HEK293T (cell line): ENCODE measurements at regions not wholly inside any gene's neighbourhood (a gene's known extent, or its start where the extent isn't known, plus 50 kb on each side); places are given as distances from the start of the nearest gene placed in this dataset.

Experiments
- CTCF ChIA-PET: fragments of 350-600 bp; formaldehyde crosslinking; extraction: SDS; loops from one replicate; lab custom pipeline; 2021; ENCODE audit warnings: antibody characterized with exemption, inconsistent platforms; lab: Yijun Ruan, JAX
- POLR2A ChIA-PET: fragments of 350-600 bp; formaldehyde crosslinking; extraction: SDS; loops from one replicate; lab custom pipeline; 2020; ENCODE audit warnings: antibody characterized with exemption, inconsistent platforms; lab: Yijun Ruan, JAX
- DNase-seq: peaks from one replicate; pipeline ENCODE4 v3.0.0; 2012; ENCODE audit warnings: mixed read lengths; ENCODE audit errors: extremely low spot score
- ARNT ChIP-seq: fragments of 450-650 bp; IDR thresholded peaks from 2 replicates; pipeline ENCODE4 v1.6.1; 2017; ENCODE audit warnings: mild to moderate bottlenecking
- BHLHE40 ChIP-seq: fragments of 450-650 bp; IDR thresholded peaks from 2 replicates; pipeline ENCODE4 v1.6.1; 2016; ENCODE audit warnings: mild to moderate bottlenecking, moderate library complexity, borderline replicate concordance
- CTBP1 ChIP-seq: fragments of 450-650 bp; IDR thresholded peaks from 2 replicates; pipeline ENCODE4 v1.6.1; 2016; ENCODE audit warnings: borderline replicate concordance
- ELF4 ChIP-seq: fragments of 450-650 bp; IDR thresholded peaks from 2 replicates; pipeline ENCODE4 v1.6.1; 2017; ENCODE audit warnings: antibody characterized with exemption
- FOXA1 ChIP-seq: fragments of 450-650 bp; IDR thresholded peaks from 2 replicates; pipeline ENCODE4 v1.6.1; 2016; ENCODE audit warnings: mild to moderate bottlenecking
- FOXK2 ChIP-seq: fragments of 450-650 bp; IDR thresholded peaks from 2 replicates; pipeline ENCODE4 v1.6.1; 2016; ENCODE audit warnings: mild to moderate bottlenecking
- FOXM1 ChIP-seq: fragments of 450-650 bp; IDR thresholded peaks from 2 replicates; pipeline ENCODE4 v1.6.1; 2017; ENCODE audit warnings: mild to moderate bottlenecking, borderline replicate concordance
- HDGF ChIP-seq: fragments of 450-650 bp; IDR thresholded peaks from 2 replicates; pipeline ENCODE4 v1.6.1; 2017; ENCODE audit warnings: antibody characterized with exemption, borderline replicate concordance
- L3MBTL2 ChIP-seq: fragments of 450-650 bp; conservative IDR thresholded peaks from 2 replicates; pipeline ENCODE4 v1.6.1; 2016; ENCODE audit warnings: mild to moderate bottlenecking
- LEF1 ChIP-seq: fragments of 450-650 bp; IDR thresholded peaks from 2 replicates; pipeline ENCODE4 v1.6.1; 2017; ENCODE audit warnings: mild to moderate bottlenecking, borderline replicate concordance
- NFRKB ChIP-seq: fragments of 450-650 bp; IDR thresholded peaks from 2 replicates; pipeline ENCODE4 v1.6.1; 2016; ENCODE audit warnings: mild to moderate bottlenecking, moderate library complexity
- PKNOX1 ChIP-seq: fragments of 450-650 bp; IDR thresholded peaks from 2 replicates; pipeline ENCODE4 v1.6.1; 2016
- SP1 ChIP-seq: fragments of 450-650 bp; IDR thresholded peaks from 2 replicates; pipeline ENCODE4 v1.6.1; 2017
- SUZ12 ChIP-seq: fragments of 450-650 bp; IDR thresholded peaks from 2 replicates; pipeline ENCODE4 v1.6.1; 2016; ENCODE audit warnings: mild to moderate bottlenecking
- TARDBP ChIP-seq: fragments of 450-650 bp; IDR thresholded peaks from 2 replicates; pipeline ENCODE4 v1.6.1; 2016
- ZNF384 ChIP-seq: fragments of 450-650 bp; IDR thresholded peaks from 2 replicates; pipeline ENCODE4 v1.6.1; 2016

DNA sequence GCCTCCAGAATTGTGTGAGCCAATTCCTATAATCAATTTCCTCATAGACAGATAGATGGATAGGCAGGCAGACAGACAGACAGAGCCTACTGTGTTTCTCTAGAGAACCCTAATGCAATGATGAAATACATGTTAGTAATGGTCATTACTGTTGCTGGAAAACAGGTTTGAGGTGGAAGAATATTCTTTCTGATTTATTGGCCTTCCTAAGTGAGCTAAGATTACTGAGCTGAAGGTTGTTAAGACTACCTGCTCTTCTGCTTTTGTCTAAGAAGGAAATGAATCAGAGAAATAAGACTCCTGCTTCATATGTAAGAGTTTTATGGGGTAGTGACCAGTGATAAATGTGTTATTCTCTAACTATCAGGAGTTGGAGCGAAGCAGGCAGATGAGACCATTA is 219.9 kb downstream of the ELAVL2 start:
- TF ChIP-seq L3MBTL2 (no peak), BHLHE40 (no peak), ELF4 (no peak), FOXM1 (no peak), CTBP1 (no peak), SUZ12 (no peak), TARDBP (no peak), PKNOX1 (no peak), LEF1 (no peak), ZNF384 (no peak), FOXA1 (no peak), HDGF (no peak), ARNT (no peak)
- POLR2A ChIA-PET = no interaction called here
- no peak for DNase-seq
- CTCF ChIA-PET = no interaction called here

DNA sequence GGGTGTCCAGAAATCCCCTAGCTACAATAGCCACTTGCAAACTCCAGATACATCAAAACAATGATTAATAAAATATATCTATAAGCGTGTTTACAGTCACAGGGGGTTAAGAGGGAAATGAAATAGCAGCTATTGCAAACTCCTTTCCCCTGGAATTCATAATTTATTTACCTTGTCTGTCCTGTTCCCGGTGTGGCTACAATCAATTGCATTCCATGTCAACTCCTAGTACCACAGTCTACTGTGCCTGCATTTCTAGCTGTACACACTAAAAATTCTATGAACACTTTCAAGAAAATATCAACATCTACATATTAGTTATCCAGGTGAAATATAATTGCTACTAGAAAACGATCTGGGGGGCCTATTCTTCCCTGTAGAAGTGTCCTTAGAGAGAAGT is 217.6 kb downstream of the ELAVL2 start:
- POLR2A ChIA-PET = no interaction called here
- CTCF ChIA-PET = no interaction called here
- no peak for DNase-seq
- TF ChIP-seq PKNOX1 (no peak), FOXA1 (no peak), BHLHE40 (no peak), L3MBTL2 (no peak), ARNT (no peak), HDGF (no peak), TARDBP (no peak), NFRKB (no peak), ZNF384 (no peak), SUZ12 (no peak), SP1 (no peak), FOXK2 (no peak)

DNA sequence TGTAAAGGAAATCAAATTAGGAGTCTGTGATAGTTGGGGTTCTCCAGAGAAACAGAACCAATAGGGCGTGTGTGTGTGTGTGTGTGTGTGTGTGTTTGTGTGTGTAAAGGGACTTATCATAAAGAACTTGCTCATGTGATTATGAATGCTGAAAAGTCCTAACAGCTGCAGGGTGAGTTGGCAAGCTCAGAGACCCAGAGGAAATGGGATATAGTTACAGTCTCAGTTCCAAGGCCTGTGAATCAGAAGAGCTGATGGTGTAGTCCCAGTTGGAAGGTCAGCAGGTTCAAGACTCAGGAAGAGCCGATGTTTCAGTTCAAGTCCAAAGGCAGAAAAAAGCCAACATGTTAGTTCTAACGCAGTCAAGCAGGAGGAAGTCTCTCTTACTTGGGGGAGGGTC is 214.2 kb downstream of the ELAVL2 start:
- no peak for TF ChIP-seq FOXA1
- TF ChIP-seq LEF1 = no peak
- TF ChIP-seq SUZ12 = no peak
- no peak for TF ChIP-seq TARDBP
- TF ChIP-seq PKNOX1 = no peak
- no peak for TF ChIP-seq ZNF384
- TF ChIP-seq CTBP1 = no peak
- no peak for TF ChIP-seq SP1
- TF ChIP-seq FOXM1 = no peak
- no peak for TF ChIP-seq L3MBTL2
- no peak for TF ChIP-seq FOXK2
- TF ChIP-seq ELF4 = no peak
- TF ChIP-seq NFRKB = no peak
- no peak for TF ChIP-seq BHLHE40
- no peak for TF ChIP-seq HDGF
- TF ChIP-seq ARNT = no peak
- ChIA-PET POLR2A (no interaction called here), CTCF (no interaction called here)
- no peak for DNase-seq

DNA sequence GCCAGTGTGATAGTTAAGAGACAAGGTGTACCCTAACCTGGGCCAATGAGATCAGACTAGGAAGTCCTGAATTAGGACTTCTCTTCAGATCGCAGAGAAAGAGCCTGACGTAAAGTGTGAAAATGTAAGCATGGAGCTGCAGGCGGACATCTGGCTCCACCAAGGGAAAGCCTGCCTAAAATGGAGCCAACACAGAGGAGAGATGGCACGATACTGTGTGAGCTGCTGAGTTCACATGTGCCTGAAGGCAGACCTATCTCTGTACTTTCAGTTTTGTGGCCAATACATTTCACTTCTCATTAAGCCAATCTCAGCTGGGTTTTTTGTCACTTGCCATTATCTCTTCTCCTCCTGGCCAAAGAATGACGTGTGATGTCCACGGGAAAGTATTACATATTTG is 210.5 kb downstream of the ELAVL2 start:
- DNase-seq = no peak
- CTCF ChIA-PET = no interaction called here
- TF ChIP-seq L3MBTL2 (no peak), NFRKB (no peak), SP1 (no peak), LEF1 (no peak), CTBP1 (no peak), ARNT (no peak), FOXM1 (no peak), ELF4 (no peak), ZNF384 (no peak), PKNOX1 (no peak), FOXK2 (no peak), SUZ12 (no peak), HDGF (no peak), BHLHE40 (no peak), TARDBP (no peak), FOXA1 (no peak)
- POLR2A ChIA-PET = no interaction called here

GRCh38 chr9:23621188-23621587 is 204.9 kb downstream of the ELAVL2 start:
- DNase-seq = no peak
- TF ChIP-seq PKNOX1 = no peak
- TF ChIP-seq BHLHE40 = no peak
- TF ChIP-seq NFRKB = no peak
- no peak for TF ChIP-seq ARNT
- TF ChIP-seq LEF1 = no peak
- TF ChIP-seq FOXA1 = no peak
- no peak for TF ChIP-seq SP1
- no peak for TF ChIP-seq CTBP1
- no peak for TF ChIP-seq TARDBP
- TF ChIP-seq SUZ12 = no peak
- TF ChIP-seq FOXK2 = no peak
- TF ChIP-seq ELF4 = no peak
- TF ChIP-seq FOXM1 = no peak
- TF ChIP-seq L3MBTL2 = no peak
- no peak for TF ChIP-seq ZNF384
- no peak for TF ChIP-seq HDGF
- ChIA-PET CTCF (no interaction called here), POLR2A (no interaction called here)
